ENCODE measurements at regions not wholly inside any gene's neighbourhood (a gene's known extent, or its start where the extent isn't known, plus 50 kb on each side); places are given as distances from the start of the nearest gene placed in this dataset.

GRCh38 chr18:1676387-1676786, 771.7 kb downstream of the ADCYAP1 start:
- no peak overlapping the region for H3K27ac ChIP-seq
- DNase-seq, result no peak
- intact Hi-C loops (cut with DNase I), result no loop called here
- ATAC-seq, result no peak
- peaks cover 6% of the 10 kb centered on the region for H3K9me3 ChIP-seq
- no peak overlapping the region for H3K4me3 ChIP-seq
- no peaks in the 10 kb centered on the region for H3K36me3 ChIP-seq (ENCODE audit: insufficient read depth in 1 of 2, low read depth in 1 of 2)
- no peaks in the 10 kb centered on the region for H3K27me3 ChIP-seq (ENCODE audit: insufficient read depth in 3 of 3, low read length in 2 of 3)
- H3K4me1 ChIP-seq, result no peaks in the 10 kb centered on the region
- TF ChIP-seq, protein P1, sequence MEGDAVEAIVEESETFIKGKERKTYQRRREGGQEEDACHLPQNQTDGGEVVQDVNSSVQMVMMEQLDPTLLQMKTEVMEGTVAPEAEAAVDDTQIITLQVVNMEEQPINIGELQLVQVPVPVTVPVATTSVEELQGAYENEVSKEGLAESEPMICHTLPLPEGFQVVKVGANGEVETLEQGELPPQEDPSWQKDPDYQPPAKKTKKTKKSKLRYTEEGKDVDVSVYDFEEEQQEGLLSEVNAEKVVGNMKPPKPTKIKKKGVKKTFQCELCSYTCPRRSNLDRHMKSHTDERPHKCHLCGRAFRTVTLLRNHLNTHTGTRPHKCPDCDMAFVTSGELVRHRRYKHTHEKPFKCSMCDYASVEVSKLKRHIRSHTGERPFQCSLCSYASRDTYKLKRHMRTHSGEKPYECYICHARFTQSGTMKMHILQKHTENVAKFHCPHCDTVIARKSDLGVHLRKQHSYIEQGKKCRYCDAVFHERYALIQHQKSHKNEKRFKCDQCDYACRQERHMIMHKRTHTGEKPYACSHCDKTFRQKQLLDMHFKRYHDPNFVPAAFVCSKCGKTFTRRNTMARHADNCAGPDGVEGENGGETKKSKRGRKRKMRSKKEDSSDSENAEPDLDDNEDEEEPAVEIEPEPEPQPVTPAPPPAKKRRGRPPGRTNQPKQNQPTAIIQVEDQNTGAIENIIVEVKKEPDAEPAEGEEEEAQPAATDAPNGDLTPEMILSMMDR (IDR thresholded peaks at IDR 0.05), result no peak
- WGBS, 3 donors, result 70 to 71% (median 71%) methylated on average over 3 of the region's 3 CpGs

GRCh38 chr18:1680108-1680507, 775.4 kb downstream of the ADCYAP1 start:
- 84 to 88% (median 87%) methylated on average over 1 of the region's 1 CpG for WGBS, 3 donors

DNA sequence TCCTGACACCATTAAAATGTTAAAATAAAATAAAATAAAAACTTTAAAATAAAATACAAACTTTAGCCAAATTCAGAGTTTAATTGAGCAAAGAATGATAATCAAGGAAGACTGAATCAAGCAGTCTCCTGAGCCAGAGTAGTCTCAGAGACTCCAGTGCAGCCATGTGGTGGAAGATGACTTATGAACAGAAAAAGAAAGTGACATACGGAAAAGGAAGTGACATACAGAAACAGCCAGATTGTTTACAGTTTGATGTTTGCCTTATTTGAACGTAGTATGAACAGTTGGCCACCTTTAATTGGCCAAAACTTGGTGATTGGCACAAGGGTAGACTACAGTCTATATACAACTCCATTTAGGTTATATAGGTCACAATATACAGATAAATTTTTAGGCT, 787.2 kb downstream of the ADCYAP1 start:
- 76 to 85% (median 76%) methylated on average over 2 of the region's 2 CpGs for WGBS, 3 donors
- Histone ChIP-seq H3K4me3 (no peak overlapping the region), H3K4me1 (no peaks in the 10 kb centered on the region), H3K9me3 (no peaks in the 10 kb centered on the region), H3K36me3 (ENCODE audit: insufficient read depth in 1 of 2, low read depth in 1 of 2) (no peaks in the 10 kb centered on the region), H3K27me3 (ENCODE audit: insufficient read depth in 3 of 3, low read length in 2 of 3) (no peaks in the 10 kb centered on the region), H3K27ac (no peak overlapping the region)
- intact Hi-C loops (cut with DNase I), result no loop called here
- ATAC-seq (no peak), DNase-seq (no peak)
- TF ChIP-seq, protein P1 (IDR thresholded peaks at IDR 0.05), result no peak

More at GRCh38 chr18:1680108-1680507, 775.4 kb downstream of the ADCYAP1 start:
- Histone ChIP-seq H3K36me3 (ENCODE audit: insufficient read depth in 1 of 2, low read depth in 1 of 2) (no peaks in the 10 kb centered on the region), H3K27me3 (ENCODE audit: insufficient read depth in 3 of 3, low read length in 2 of 3) (no peaks in the 10 kb centered on the region), H3K4me1 (no peaks in the 10 kb centered on the region), H3K27ac (no peak overlapping the region), H3K4me3 (no peak overlapping the region), H3K9me3 (no peaks in the 10 kb centered on the region)
- DNase-seq, result no peak
- intact Hi-C loops (cut with DNase I), result no loop called here
- ATAC-seq, result no peak
- TF ChIP-seq, protein P1 (IDR thresholded peaks at IDR 0.05), result no peak

- no peaks in the 10 kb centered on the region for H3K9me3 ChIP-seq
- intact Hi-C loops (cut with DNase I), result no loop called here
- 75 to 80% (median 75%) methylated on average over 2 of the region's 2 CpGs for WGBS, 3 donors
- H3K4me1 ChIP-seq, result no peaks in the 10 kb centered on the region
- H3K27me3 ChIP-seq (ENCODE audit: insufficient read depth in 3 of 3, low read length in 2 of 3), result no peaks in the 10 kb centered on the region
- ATAC-seq (no peak), DNase-seq (no peak)
- TF ChIP-seq, protein P1 (IDR thresholded peaks at IDR 0.05), result no peak
- H3K4me3 ChIP-seq, result no peak overlapping the region
- H3K27ac ChIP-seq, result no peak overlapping the region
- no peaks in the 10 kb centered on the region for H3K36me3 ChIP-seq (ENCODE audit: insufficient read depth in 1 of 2, low read depth in 1 of 2)
These were observed 803.3 kb downstream of the ADCYAP1 start for GRCh38 chr18:1708006-1708405.

GRCh38 chr18:1710114-1710513, 805.4 kb downstream of the ADCYAP1 start:
- H3K27me3 ChIP-seq (ENCODE audit: insufficient read depth in 3 of 3, low read length in 2 of 3), result no peaks in the 10 kb centered on the region
- no peak overlapping the region for H3K4me3 ChIP-seq
- 69 to 80% (median 76%) methylated on average over 3 of the region's 3 CpGs for WGBS, 3 donors
- H3K36me3 ChIP-seq (ENCODE audit: insufficient read depth in 1 of 2, low read depth in 1 of 2), result no peaks in the 10 kb centered on the region
- TF ChIP-seq, protein P1 (IDR thresholded peaks at IDR 0.05), result no peak
- DNase-seq (no peak), ATAC-seq (no peak)
- intact Hi-C loops (cut with DNase I), result no loop called here
- H3K4me1 ChIP-seq, result no peaks in the 10 kb centered on the region
- H3K27ac ChIP-seq, result no peak overlapping the region
- no peaks in the 10 kb centered on the region for H3K9me3 ChIP-seq
